RWPE1 (cell line): ENCODE measurements at regions not wholly inside any gene's neighbourhood (a gene's known extent, or its start where the extent isn't known, plus 50 kb on each side); places are given as distances from the start of the nearest gene placed in this dataset.

Source experiments
- CTCF ChIA-PET: fragments of 350-600 bp; sonication (Branson Sonifier 250); formaldehyde crosslinking; extraction: SDS; loops from one replicate; lab custom pipeline; 2021; lab: Yijun Ruan, JAX
- POLR2A ChIA-PET: fragments of 400-600 bp; formaldehyde crosslinking; extraction: SDS; loops from one replicate; lab custom pipeline; 2020; ENCODE audit warnings: antibody characterized with exemption; ENCODE audit not compliant: low non-redundant PET; lab: Yijun Ruan, JAX
- DNase-seq: peaks from one replicate; pipeline ENCODE4 v3.0.0; 2012; ENCODE audit warnings: low spot score
- H3K27ac ChIP-seq: fragments of 450-650 bp; 2 replicates; pipeline ENCODE4 v1.5.1; 2017
- CTCF ChIP-seq: fragments of 450-650 bp; conservative IDR thresholded peaks from 2 replicates; pipeline ENCODE4 v1.5.1; 2017; ENCODE audit warnings: low read depth, mild to moderate bottlenecking

GRCh38 chr4:74535512-74535911 lies 90.6 kb downstream of the AREG start:
- ChIA-PET CTCF (no interaction called here), POLR2A (no interaction called here)
- DNase-seq = no peak
- TF ChIP-seq CTCF = no peak
- H3K27ac ChIP-seq = no peak overlapping the region

- peak; percentile 45 for TF ChIP-seq CTCF
- no peak overlapping the region for H3K27ac ChIP-seq
- CTCF ChIA-PET = interaction anchor here (1.6 kb wide), 1 partner anchor 135 kb away, joined by 12 read pairs; no protein-coding TSS in a partner anchor
- POLR2A ChIA-PET = no interaction called here
- DNase-seq = peak; percentile 11
Measured at GRCh38 chr4:74536557-74536956, 91.6 kb downstream of the AREG start.

DNA sequence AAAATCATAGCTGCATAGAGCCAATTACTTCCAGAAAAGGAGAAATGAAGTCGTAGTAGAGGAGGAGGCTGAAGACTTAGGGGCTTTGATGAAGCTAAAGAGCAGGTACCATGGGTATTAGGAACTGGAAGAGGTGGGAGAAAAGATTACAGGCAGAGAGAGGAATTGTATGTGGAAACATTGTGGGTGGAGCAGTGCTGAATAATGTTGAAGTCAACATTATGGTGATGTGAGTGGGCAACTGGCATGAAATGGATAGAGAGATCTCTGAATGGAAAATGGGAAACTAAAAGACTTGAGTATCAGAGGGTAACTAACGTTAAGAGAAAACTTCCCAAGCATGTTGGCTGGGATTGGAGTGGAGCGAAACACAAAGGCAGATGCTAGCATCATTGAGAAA lies 92.5 kb downstream of the AREG start:
- ChIA-PET POLR2A (no interaction called here), CTCF (interaction anchor here (0.6 to 1.6 kb wide), 3 partner anchors 82 to 134 kb away, joined by 3 to 12 read pairs (median 3); no protein-coding TSS in a partner anchor)
- TF ChIP-seq CTCF = no peak

GRCh38 chr4:74539044-74539790 lies 94.3 kb downstream of the AREG start:
- no peak overlapping the region for H3K27ac ChIP-seq
- CTCF ChIA-PET = interaction anchor here (1.0 kb wide), 1 partner anchor 132 kb away, joined by 3 read pairs; no protein-coding TSS in a partner anchor
- no peak for TF ChIP-seq CTCF
- DNase-seq = no peak
- POLR2A ChIA-PET = no interaction called here

More for the DNA sequence above, 92.5 kb downstream of the AREG start:
- no peak for DNase-seq
- no peak overlapping the region for H3K27ac ChIP-seq

DNA sequence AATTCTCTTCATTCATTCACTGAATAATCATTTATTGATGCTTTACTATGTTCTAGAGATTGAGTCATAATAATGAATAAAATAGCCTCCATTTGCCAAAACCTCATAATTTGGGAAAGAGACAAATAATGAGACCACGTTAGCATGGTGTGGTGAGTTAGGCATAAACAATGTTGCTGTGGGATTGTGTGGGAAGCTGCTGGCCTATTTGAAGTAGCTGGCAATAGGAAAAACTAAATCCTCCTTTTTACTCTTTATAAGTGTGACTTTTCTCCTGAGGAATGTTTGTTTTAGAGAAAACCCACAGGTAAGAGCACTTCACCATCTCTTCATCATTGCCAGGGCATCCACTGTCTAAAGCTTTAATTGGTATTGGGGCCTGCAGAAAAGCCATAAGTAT lies 95.3 kb downstream of the AREG start:
- ChIA-PET CTCF (interaction anchor here (1.0 to 1.3 kb wide), 3 partner anchors 131 to 135 kb away, joined by 3 to 4 read pairs (median 3); no protein-coding TSS in a partner anchor), POLR2A (no interaction called here)
- no peak for TF ChIP-seq CTCF
- no peak for DNase-seq
- no peak overlapping the region for H3K27ac ChIP-seq

GRCh38 chr4:74541667-74542066 lies 96.7 kb downstream of the AREG start:
- H3K27ac ChIP-seq = no peak overlapping the region
- TF ChIP-seq CTCF = no peak
- POLR2A ChIA-PET = no interaction called here
- CTCF ChIA-PET = interaction anchor here (1.3 kb wide), 1 partner anchor 130 kb away, joined by 4 read pairs; no protein-coding TSS in a partner anchor
- no peak for DNase-seq
